Pons (tissue), 1 donor: ENCODE measurements at regions not wholly inside any gene's neighbourhood (a gene's known extent, or its start where the extent isn't known, plus 50 kb on each side); places are given as distances from the start of the nearest gene placed in this dataset.

Source experiments
- DNase-seq: peaks from one replicate; pipeline ENCODE4 v3.0.0-alpha.2; 2016; ENCODE audit warnings: low spot score

- DNase-seq: no peak
Measured at GRCh38 chr2:108067820-108068405, 81.6 kb downstream of the SLC5A7 start.

- DNase-seq: no peak
Measured at GRCh38 chr2:108069515-108070310, 83.4 kb downstream of the SLC5A7 start.

- no peak for DNase-seq
Measured at GRCh38 chr2:108073415-108074072, 87.2 kb downstream of the SLC5A7 start.

- DNase-seq: no peak
Measured at GRCh38 chr2:108074150-108074549, 87.8 kb downstream of the SLC5A7 start.

- DNase-seq: peak; percentile 11
Measured at GRCh38 chr2:108074946-108075345, 88.6 kb downstream of the SLC5A7 start.

GRCh38 chr2:108076527-108076926 lies 90.2 kb downstream of the SLC5A7 start:
- no peak for DNase-seq

- DNase-seq: peak; percentile 12
Measured at GRCh38 chr2:108079736-108080135, 93.4 kb downstream of the SLC5A7 start.

- DNase-seq: no peak
Measured at GRCh38 chr2:108080177-108080576, 93.9 kb downstream of the SLC5A7 start.

- no peak for DNase-seq
Measured at GRCh38 chr2:108082978-108083377, 96.7 kb downstream of the SLC5A7 start.

GRCh38 chr2:108084311-108084710 lies 98.0 kb downstream of the SLC5A7 start:
- DNase-seq: no peak

- DNase-seq: no peak
Measured at GRCh38 chr2:108092886-108093285, 106.6 kb downstream of the SLC5A7 start.

- DNase-seq: no peak
Measured at GRCh38 chr2:108101481-108101880, 115.2 kb downstream of the SLC5A7 start.

- DNase-seq: no peak
Measured at GRCh38 chr2:108106731-108107130, 120.4 kb downstream of the SLC5A7 start.

- DNase-seq: no peak
Measured at GRCh38 chr2:108111936-108112335, 125.6 kb downstream of the SLC5A7 start.

- no peak for DNase-seq
Measured at GRCh38 chr2:108115868-108116267, 123.9 kb upstream of the SULT1C3 start.

GRCh38 chr2:108118996-108119395 lies 120.8 kb upstream of the SULT1C3 start:
- DNase-seq: no peak

- DNase-seq: no peak
Measured at GRCh38 chr2:108119492-108119891, 120.3 kb upstream of the SULT1C3 start.

- no peak for DNase-seq
Measured at GRCh38 chr2:108124736-108125495, 114.9 kb upstream of the SULT1C3 start.

- DNase-seq: no peak
Measured at GRCh38 chr2:108125581-108125980, 114.2 kb upstream of the SULT1C3 start.

GRCh38 chr2:108128249-108128648 lies 111.5 kb upstream of the SULT1C3 start:
- DNase-seq: no peak

GRCh38 chr2:108129636-108130035 lies 110.1 kb upstream of the SULT1C3 start:
- no peak for DNase-seq

GRCh38 chr2:108133457-108133856 lies 106.3 kb upstream of the SULT1C3 start:
- DNase-seq: no peak
